CD14-positive monocyte (primary cell): ENCODE measurements at regions not wholly inside any gene's neighbourhood (a gene's known extent, or its start where the extent isn't known, plus 50 kb on each side); places are given as distances from the start of the nearest gene placed in this dataset.
"Not testable (repeated sequence)": the region's sequence is repeated elsewhere in the genome, so short reads cannot be mapped to it uniquely, and the experiment has no call there.

Experiments
- DNase-seq, 3 donors: peaks; one replicate each; pipeline ENCODE4 v3.0.0-alpha.2; 2011 to 2022
- H2AFZ ChIP-seq: 2 replicates; pipeline ENCODE4 v1.6.0; 2012; ENCODE audit warnings: mild to moderate bottlenecking, low read depth, low read length, inconsistent platforms; ENCODE audit not compliant: insufficient read depth, poor library complexity, severe bottlenecking
- H3K27ac ChIP-seq, 2 donors: 1 replicate in 1 of 2; 2 replicates in 1 of 2; pipeline ENCODE4 v1.5.1; 2012 to 2013; ENCODE audit warnings: low read length in 2 of 2, control low read depth in 1 of 2, inconsistent platforms in 1 of 2, low read depth in 1 of 2, mild to moderate bottlenecking in 1 of 2
- H3K27me3 ChIP-seq, 2 donors: one replicate each; pipeline versions ENCODE4 v1.6.0 to v1.6.1; 2011 to 2013; ENCODE audit warnings: low read length in 2 of 2; ENCODE audit not compliant: control insufficient read depth in 2 of 2, insufficient read depth in 2 of 2
- H3K36me3 ChIP-seq, 2 donors: replicated peaks in 1 of 2; 1 replicate in 1 of 2; 2 replicates in 1 of 2; pipeline versions ENCODE4 v1.5.1 to v1.6.1; 2012 to 2013; ENCODE audit warnings: low read length in 2 of 2, control low read depth in 1 of 2, inconsistent platforms in 1 of 2, mild to moderate bottlenecking in 1 of 2; ENCODE audit not compliant: insufficient read depth in 2 of 2, control insufficient read depth in 1 of 2
- H3K4me1 ChIP-seq, 2 donors: 1 replicate in 1 of 2; 2 replicates in 1 of 2; pipeline versions ENCODE4 v1.5.1 to v1.6.1; 2012 to 2013; ENCODE audit warnings: low read length in 2 of 2, control low read depth in 1 of 2, inconsistent platforms in 1 of 2, mild to moderate bottlenecking in 1 of 2, moderate library complexity in 1 of 2; ENCODE audit not compliant: insufficient read depth in 2 of 2, control insufficient read depth in 1 of 2
- H3K4me2 ChIP-seq: replicated peaks from 2 replicates; pipeline ENCODE3; 2012; ENCODE audit warnings: low read length, moderate library complexity, mild to moderate bottlenecking; ENCODE audit not compliant: poor library complexity, severe bottlenecking; ENCODE audit errors: extremely low read depth
- H3K4me3 ChIP-seq, 3 experiments: fragments of 200-600 bp in 1 of 3; sonication (generic) in 1 of 3; replicated peaks in 1 of 3; 1 replicate in 2 of 3; 2 replicates in 1 of 3; pipeline ENCODE4 v1.5.1; 2011 to 2013; ENCODE audit warnings: low read length in 3 of 3, mild to moderate bottlenecking in 3 of 3, control low read depth in 2 of 3, low read depth in 2 of 3, inconsistent platforms in 1 of 3, moderate library complexity in 1 of 3
- H3K79me2 ChIP-seq: 2 replicates; pipeline ENCODE4 v1.6.0; 2012; ENCODE audit warnings: mild to moderate bottlenecking, control low read depth, inconsistent platforms, low read length, moderate library complexity; ENCODE audit not compliant: insufficient read depth
- H3K9ac ChIP-seq: 2 replicates; pipeline ENCODE4 v1.6.0; 2017; ENCODE audit warnings: low read length, mild to moderate bottlenecking; ENCODE audit not compliant: insufficient read depth, poor library complexity, severe bottlenecking
- H3K9me3 ChIP-seq, 2 donors: replicated peaks in 1 of 2; 1 replicate in 1 of 2; 2 replicates in 1 of 2; pipeline versions ENCODE4 v1.5.1 to v1.6.1; 2012 to 2013; ENCODE audit warnings: low read length in 2 of 2, control low read depth in 1 of 2; ENCODE audit not compliant: control insufficient read depth in 1 of 2, insufficient read depth in 1 of 2
- H4K20me1 ChIP-seq: 2 replicates; pipeline ENCODE4 v1.6.0; 2012; ENCODE audit warnings: mild to moderate bottlenecking, low read length, control low read depth, moderate library complexity; ENCODE audit not compliant: insufficient read depth
- H3K27ac Mint-ChIP-seq, 7 donors: one replicate each; pipeline ENCODE4 v1.8.0; 2020; ENCODE audit warnings: mild to moderate bottlenecking in 7 of 7, mixed read lengths in 7 of 7, moderate library complexity in 6 of 7, inconsistent platforms in 2 of 7
- H3K27me3 Mint-ChIP-seq, 3 donors: one replicate each; pipeline ENCODE4 v1.8.0; 2021 to 2022; ENCODE audit warnings: low read depth in 3 of 3, mild to moderate bottlenecking in 3 of 3, mixed read lengths in 3 of 3, moderate library complexity in 3 of 3, inconsistent platforms in 1 of 3
- H3K36me3 Mint-ChIP-seq, 2 donors: one replicate each; pipeline ENCODE4 v1.8.0; 2020; ENCODE audit warnings: mixed read lengths in 2 of 2, inconsistent platforms in 1 of 2, mild to moderate bottlenecking in 1 of 2
- H3K4me1 Mint-ChIP-seq: one replicate; pipeline ENCODE4 v1.8.0; 2020; ENCODE audit warnings: mild to moderate bottlenecking, mixed read lengths
- H3K4me3 Mint-ChIP-seq, 2 donors: one replicate each; pipeline ENCODE4 v1.8.0; 2020; ENCODE audit warnings: mild to moderate bottlenecking in 2 of 2, mixed read lengths in 2 of 2, moderate library complexity in 1 of 2
- H3K9me3 Mint-ChIP-seq, 7 donors: one replicate each; pipeline ENCODE4 v1.8.0; 2020 to 2022; ENCODE audit warnings: mixed read lengths in 7 of 7, mild to moderate bottlenecking in 6 of 7, moderate library complexity in 6 of 7, inconsistent platforms in 2 of 7
- WGBS: methylation state at CpG from one replicate; pipeline ENCODE4 v1.1.5; 2013; ENCODE audit warnings: missing lambda C conversion rate; ENCODE audit not compliant: insufficient coverage; 5-methylcytosine and 5-hydroxymethylcytosine counted together
- intact Hi-C, 2 donors: fragments of 100-400 bp; cut with micrococcal nuclease; formaldehyde crosslinking; loops; one replicate each; pipeline versions ENCODE4 v1.15.0 to v1.15.1; 2023
- TF ChIP-seq, protein P1 (sequence below): fragments of 200-600 bp; IDR thresholded peaks from one replicate; pipeline ENCODE4 v1.8.0; 2022; ENCODE audit warnings: antibody characterized with exemption, mild to moderate bottlenecking

DNA sequence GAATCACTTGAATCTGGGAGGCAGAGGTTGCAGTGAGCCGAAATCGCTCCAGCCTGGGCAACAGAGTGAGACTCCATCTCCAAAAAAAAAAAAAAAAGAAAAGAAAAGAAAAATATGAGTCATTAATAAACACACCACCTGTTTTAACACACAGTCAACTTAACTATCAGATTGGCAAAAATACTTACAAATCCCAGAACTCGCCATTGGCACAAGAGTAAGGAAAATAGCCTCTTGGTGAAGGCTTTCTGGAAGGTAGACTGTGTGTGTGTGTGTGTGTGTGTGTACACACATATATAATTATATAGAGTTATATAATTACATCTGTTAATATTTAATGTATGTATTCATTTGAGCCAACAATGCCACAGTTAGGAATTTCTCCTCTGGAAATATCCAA, 63.7 kb upstream of the UXS1 start:
- H3K9me3 Mint-ChIP-seq: peaks cover 0 to 2% (median 0%) of the 10 kb centered on the region in 7 donors
- no peak overlapping the region for H3K4me3 Mint-ChIP-seq
- no peaks in the 10 kb centered on the region for H3K4me1 Mint-ChIP-seq
- Histone ChIP-seq H4K20me1 (no peaks in the 10 kb centered on the region), H3K9ac (no peak overlapping the region), H3K4me2 (no peak overlapping the region), H3K27ac (no peak overlapping the region), H3K4me3 (no peak overlapping the region), H2AFZ (no peak overlapping the region), H3K9me3 (no peaks in the 10 kb centered on the region), H3K27me3 (no peaks in the 10 kb centered on the region), H3K36me3 (no peaks in the 10 kb centered on the region), H3K79me2 (no peaks in the 10 kb centered on the region), H3K4me1 (no peaks in the 10 kb centered on the region)
- TF ChIP-seq, protein P1, sequence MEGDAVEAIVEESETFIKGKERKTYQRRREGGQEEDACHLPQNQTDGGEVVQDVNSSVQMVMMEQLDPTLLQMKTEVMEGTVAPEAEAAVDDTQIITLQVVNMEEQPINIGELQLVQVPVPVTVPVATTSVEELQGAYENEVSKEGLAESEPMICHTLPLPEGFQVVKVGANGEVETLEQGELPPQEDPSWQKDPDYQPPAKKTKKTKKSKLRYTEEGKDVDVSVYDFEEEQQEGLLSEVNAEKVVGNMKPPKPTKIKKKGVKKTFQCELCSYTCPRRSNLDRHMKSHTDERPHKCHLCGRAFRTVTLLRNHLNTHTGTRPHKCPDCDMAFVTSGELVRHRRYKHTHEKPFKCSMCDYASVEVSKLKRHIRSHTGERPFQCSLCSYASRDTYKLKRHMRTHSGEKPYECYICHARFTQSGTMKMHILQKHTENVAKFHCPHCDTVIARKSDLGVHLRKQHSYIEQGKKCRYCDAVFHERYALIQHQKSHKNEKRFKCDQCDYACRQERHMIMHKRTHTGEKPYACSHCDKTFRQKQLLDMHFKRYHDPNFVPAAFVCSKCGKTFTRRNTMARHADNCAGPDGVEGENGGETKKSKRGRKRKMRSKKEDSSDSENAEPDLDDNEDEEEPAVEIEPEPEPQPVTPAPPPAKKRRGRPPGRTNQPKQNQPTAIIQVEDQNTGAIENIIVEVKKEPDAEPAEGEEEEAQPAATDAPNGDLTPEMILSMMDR: no peak
- H3K27ac Mint-ChIP-seq: no peak overlapping the region
- H3K36me3 Mint-ChIP-seq: no peaks in the 10 kb centered on the region
- DNase-seq: no peak
- intact Hi-C loops: no loop called here
- WGBS: no CpG with 5 or more reads among the region's 3 CpGs
- peaks cover 0 to 9% (median 0%) of the 10 kb centered on the region in 3 donors for H3K27me3 Mint-ChIP-seq

DNA sequence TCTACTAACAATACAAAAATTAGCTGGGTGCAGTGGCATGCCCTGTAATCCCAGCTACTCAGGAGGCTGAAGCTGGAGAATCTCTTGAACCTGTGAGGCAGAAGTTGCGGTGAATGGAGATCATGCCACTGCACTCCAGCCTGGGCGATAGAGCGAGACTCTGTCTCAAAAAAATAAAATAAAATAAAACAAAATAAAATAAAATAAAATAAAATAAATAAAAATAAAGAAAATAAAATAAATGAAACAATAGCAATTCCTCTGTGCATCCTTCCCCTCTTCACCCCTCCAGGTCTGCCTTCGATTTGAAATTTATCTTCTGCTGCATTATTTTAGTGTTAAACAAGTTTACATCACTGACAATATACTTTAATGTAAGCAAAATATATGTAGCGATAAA, 63.0 kb upstream of the UXS1 start:
- Mint-ChIP-seq H3K4me1 (no peaks in the 10 kb centered on the region), H3K4me3 (no peak overlapping the region), H3K36me3 (no peaks in the 10 kb centered on the region), H3K27me3 (peaks cover 0 to 9% (median 0%) of the 10 kb centered on the region in 3 donors), H3K27ac (no peak overlapping the region), H3K9me3 (peaks cover 0 to 2% (median 0%) of the 10 kb centered on the region in 7 donors)
- Histone ChIP-seq H3K4me1 (no peaks in the 10 kb centered on the region), H3K79me2 (no peaks in the 10 kb centered on the region), H2AFZ (no peak overlapping the region), H3K9me3 (no peaks in the 10 kb centered on the region), H3K9ac (no peak overlapping the region), H4K20me1 (no peaks in the 10 kb centered on the region), H3K27ac (no peak overlapping the region), H3K4me2 (no peak overlapping the region), H3K36me3 (no peaks in the 10 kb centered on the region), H3K4me3 (no peak overlapping the region), H3K27me3 (no peaks in the 10 kb centered on the region)
- no peak for DNase-seq
- no CpG with 5 or more reads among the region's 5 CpGs for WGBS
- intact Hi-C loops: no loop called here
- TF ChIP-seq, protein P1: no peak

DNA sequence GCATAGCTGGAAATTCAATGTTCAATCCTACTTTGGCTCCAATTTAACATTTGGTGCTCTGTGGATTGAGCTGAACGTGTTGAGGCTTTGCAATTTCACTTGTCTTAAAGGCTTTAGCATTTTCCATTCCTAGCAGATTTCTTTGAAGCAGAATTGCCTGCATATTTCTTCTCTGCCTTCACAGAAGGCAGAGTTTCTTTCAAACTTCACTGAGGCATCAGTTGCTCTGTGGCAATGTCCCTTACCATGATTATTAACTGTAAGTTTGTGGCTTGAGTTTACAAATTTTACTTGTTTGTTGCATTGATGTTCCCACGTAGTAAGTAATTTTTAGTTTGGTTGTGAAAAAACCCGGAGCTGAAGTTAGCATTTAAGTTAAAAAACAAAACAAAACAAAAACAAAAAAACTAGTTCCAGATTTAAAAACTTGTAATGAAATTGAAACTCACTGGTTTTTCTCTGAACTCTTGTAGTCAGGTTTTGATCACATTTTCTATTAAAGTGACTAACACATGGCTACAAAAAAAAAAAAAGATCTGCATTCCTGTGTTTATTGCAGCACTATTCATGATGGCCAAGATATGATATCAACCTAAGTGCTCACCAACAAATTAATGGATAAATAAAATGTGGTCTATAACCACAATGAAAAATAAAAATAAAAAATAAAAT, 55.2 kb upstream of the UXS1 start:
- H3K9ac ChIP-seq, H3K27ac Mint-ChIP-seq, H3K27ac ChIP-seq: not testable (repeated sequence)

More for the DNA sequence above, 55.2 kb upstream of the UXS1 start:
- H3K27me3 ChIP-seq, H3K4me2 ChIP-seq, H3K9me3 Mint-ChIP-seq, H3K4me1 Mint-ChIP-seq, H4K20me1 ChIP-seq, intact Hi-C loops, H3K4me3 Mint-ChIP-seq, H3K36me3 ChIP-seq, H3K36me3 Mint-ChIP-seq, H3K9me3 ChIP-seq, H3K27me3 Mint-ChIP-seq, H3K4me3 ChIP-seq, H2AFZ ChIP-seq, H3K79me2 ChIP-seq, H3K4me1 ChIP-seq, DNase-seq: not testable (repeated sequence)
- WGBS: no CpG with 5 or more reads among the region's 3 CpGs
